ENCODE measurements at regions not wholly inside any gene's neighbourhood (a gene's known extent, or its start where the extent isn't known, plus 50 kb on each side); places are given as distances from the start of the nearest gene placed in this dataset.
A peak's percentile ranks its signal among the peaks of the same experiment; 100 is the strongest.
"Not testable (repeated sequence)": the region's sequence is repeated elsewhere in the genome, so short reads cannot be mapped to it uniquely, and the experiment has no call there.

GRCh38 chr2:216765761-216766262 is 70.5 kb upstream of the IGFBP5 start:
- peaks cover 18% of the 10 kb centered on the region for H3K4me1 ChIP-seq (ENCODE audit: insufficient read depth, low read length)
- no peaks in the 10 kb centered on the region for H3K36me3 ChIP-seq (ENCODE audit: insufficient read depth, low read length)
- no peaks in the 10 kb centered on the region for H3K9me3 ChIP-seq (ENCODE audit: control insufficient read depth, insufficient read depth, low read length)
- peak overlapping the region; percentile 34; the same call in 1 of the 2 replicates for H3K9ac ChIP-seq (ENCODE audit: low read depth, low read length)

- Histone ChIP-seq H3K36me3 (ENCODE audit: insufficient read depth, low read length) (no peaks in the 10 kb centered on the region), H3K4me1 (ENCODE audit: insufficient read depth, low read length) (peaks cover 18% of the 10 kb centered on the region), H3K9me3 (ENCODE audit: control insufficient read depth, insufficient read depth, low read length) (no peaks in the 10 kb centered on the region), H3K9ac (ENCODE audit: low read depth, low read length) (no peak overlapping the region)
Observed at GRCh38 chr2:216763396-216763795, 68.0 kb upstream of the IGFBP5 start.

GRCh38 chr2:216761809-216762208 is 66.5 kb upstream of the IGFBP5 start:
- Histone ChIP-seq H3K4me1 (ENCODE audit: insufficient read depth, low read length) (peaks cover 10% of the 10 kb centered on the region), H3K9ac (ENCODE audit: low read depth, low read length) (no peak overlapping the region), H3K9me3 (ENCODE audit: control insufficient read depth, insufficient read depth, low read length) (no peaks in the 10 kb centered on the region)

GRCh38 chr2:216761133-216761532 is 65.8 kb upstream of the IGFBP5 start:
- Histone ChIP-seq H3K9me3 (ENCODE audit: control insufficient read depth, insufficient read depth, low read length) (no peaks in the 10 kb centered on the region), H3K9ac (ENCODE audit: low read depth, low read length) (no peak overlapping the region), H3K4me1 (ENCODE audit: insufficient read depth, low read length) (peaks cover 4% of the 10 kb centered on the region), H3K36me3 (ENCODE audit: insufficient read depth, low read length) (no peaks in the 10 kb centered on the region)

More at GRCh38 chr2:216761809-216762208, 66.5 kb upstream of the IGFBP5 start:
- H3K36me3 ChIP-seq (ENCODE audit: insufficient read depth, low read length) = no peaks in the 10 kb centered on the region

- no peaks in the 10 kb centered on the region for H3K9me3 ChIP-seq (ENCODE audit: control insufficient read depth, insufficient read depth, low read length)
- H3K4me1 ChIP-seq (ENCODE audit: insufficient read depth, low read length) = no peaks in the 10 kb centered on the region
- no peak overlapping the region for H3K9ac ChIP-seq (ENCODE audit: low read depth, low read length)
- H3K36me3 ChIP-seq (ENCODE audit: insufficient read depth, low read length) = no peaks in the 10 kb centered on the region
Observed at GRCh38 chr2:216758256-216759155, 63.2 kb upstream of the IGFBP5 start.

- no peaks in the 10 kb centered on the region for H3K36me3 ChIP-seq (ENCODE audit: insufficient read depth, low read length)
- H3K9me3 ChIP-seq (ENCODE audit: control insufficient read depth, insufficient read depth, low read length) = no peaks in the 10 kb centered on the region
- no peak overlapping the region for H3K9ac ChIP-seq (ENCODE audit: low read depth, low read length)
- H3K4me1 ChIP-seq (ENCODE audit: insufficient read depth, low read length) = no peaks in the 10 kb centered on the region
Observed at GRCh38 chr2:216757532-216757931, 62.2 kb upstream of the IGFBP5 start.

GRCh38 chr2:216756435-216756834 is 61.1 kb upstream of the IGFBP5 start:
- Histone ChIP-seq H3K36me3 (ENCODE audit: insufficient read depth, low read length) (no peaks in the 10 kb centered on the region), H3K9me3 (ENCODE audit: control insufficient read depth, insufficient read depth, low read length) (no peaks in the 10 kb centered on the region), H3K9ac (ENCODE audit: low read depth, low read length) (no peak overlapping the region), H3K4me1 (ENCODE audit: insufficient read depth, low read length) (no peaks in the 10 kb centered on the region)

- Histone ChIP-seq H3K4me1 (ENCODE audit: insufficient read depth, low read length) (no peaks in the 10 kb centered on the region), H3K9ac (ENCODE audit: low read depth, low read length) (no peak overlapping the region), H3K36me3 (ENCODE audit: insufficient read depth, low read length) (no peaks in the 10 kb centered on the region), H3K9me3 (ENCODE audit: control insufficient read depth, insufficient read depth, low read length) (no peaks in the 10 kb centered on the region)
Observed at GRCh38 chr2:216754812-216755211, 59.5 kb upstream of the IGFBP5 start.

GRCh38 chr2:216754336-216754735 is 59.0 kb upstream of the IGFBP5 start:
- H3K36me3 ChIP-seq (ENCODE audit: insufficient read depth, low read length) = no peaks in the 10 kb centered on the region
- H3K4me1 ChIP-seq (ENCODE audit: insufficient read depth, low read length) = no peaks in the 10 kb centered on the region
- H3K9ac ChIP-seq (ENCODE audit: low read depth, low read length) = no peak overlapping the region
- no peaks in the 10 kb centered on the region for H3K9me3 ChIP-seq (ENCODE audit: control insufficient read depth, insufficient read depth, low read length)

GRCh38 chr2:216752855-216753505 is 57.6 kb upstream of the IGFBP5 start:
- Histone ChIP-seq H3K9me3 (ENCODE audit: control insufficient read depth, insufficient read depth, low read length) (no peaks in the 10 kb centered on the region), H3K36me3 (ENCODE audit: insufficient read depth, low read length) (no peaks in the 10 kb centered on the region), H3K4me1 (ENCODE audit: insufficient read depth, low read length) (no peaks in the 10 kb centered on the region), H3K9ac (ENCODE audit: low read depth, low read length) (no peak overlapping the region)

GRCh38 chr2:216750750-216751149 is 55.4 kb upstream of the IGFBP5 start:
- not testable (repeated sequence) for H3K9ac ChIP-seq (ENCODE audit: low read depth, low read length); H3K9me3 ChIP-seq (ENCODE audit: control insufficient read depth, insufficient read depth, low read length); H3K4me1 ChIP-seq (ENCODE audit: insufficient read depth, low read length); H3K36me3 ChIP-seq (ENCODE audit: insufficient read depth, low read length)

GRCh38 chr2:216746268-216746667 is 50.9 kb upstream of the IGFBP5 start:
- not testable (repeated sequence) for H3K9ac ChIP-seq (ENCODE audit: low read depth, low read length); H3K9me3 ChIP-seq (ENCODE audit: control insufficient read depth, insufficient read depth, low read length); H3K36me3 ChIP-seq (ENCODE audit: insufficient read depth, low read length); H3K4me1 ChIP-seq (ENCODE audit: insufficient read depth, low read length)

- H3K9ac ChIP-seq (ENCODE audit: low read depth, low read length) = no peak overlapping the region
- no peaks in the 10 kb centered on the region for H3K9me3 ChIP-seq (ENCODE audit: control insufficient read depth, insufficient read depth, low read length)
- no peaks in the 10 kb centered on the region for H3K4me1 ChIP-seq (ENCODE audit: insufficient read depth, low read length)
- no peaks in the 10 kb centered on the region for H3K36me3 ChIP-seq (ENCODE audit: insufficient read depth, low read length)
Observed at GRCh38 chr2:216745453-216745852, 50.1 kb upstream of the IGFBP5 start.
